ENCODE measurements at regions not wholly inside any gene's neighbourhood (a gene's known extent, or its start where the extent isn't known, plus 50 kb on each side); places are given as distances from the start of the nearest gene placed in this dataset.

GRCh38 chr10:133001114-133001513 lies 58.7 kb upstream of the CFAP46 start:
- intact Hi-C loops (cut with micrococcal nuclease; ENCODE audit: unreplicated experiment): no loop called here
- no peaks in the 10 kb centered on the region for H3K4me1 ChIP-seq (ENCODE audit: insufficient read depth, low read length, poor library complexity, severe bottlenecking)
- peaks cover 14% of the 10 kb centered on the region for H3K27me3 ChIP-seq (replicated peaks; ENCODE audit: insufficient read depth, low read depth, low read length, poor library complexity)
- ChIA-PET POLR2A (ENCODE audit: low non-redundant PET) (no interaction called here), CTCF (no interaction called here)
- no peaks in the 10 kb centered on the region for H3K9me3 ChIP-seq (ENCODE audit: low read depth, low read length, poor library complexity, severe bottlenecking)
- BruUV-seq (replicated peaks): no TSS peak
- no peak overlapping the region for H3K27ac ChIP-seq (ENCODE audit: low read depth, low read length, poor library complexity, severe bottlenecking)
- TF ChIP-seq EZH2 (IDR thresholded peaks at IDR 0.05; ENCODE audit: borderline replicate concordance, low read depth, low read length, poor library complexity, severe bottlenecking): no peak
- TF ChIP-seq CTCF (conservative IDR thresholded peaks at IDR 0.05; ENCODE audit: low read depth, low read length): no peak
- H3K36me3 ChIP-seq (ENCODE audit: insufficient read depth, low read length, poor library complexity, severe bottlenecking): no peaks in the 10 kb centered on the region
- no peak for DNase-seq (ENCODE audit: low spot score)
- no peak overlapping the region for H3K4me3 ChIP-seq (ENCODE audit: low read depth, low read length, poor library complexity, severe bottlenecking)

GRCh38 chr10:133000648-133001047 lies 58.3 kb upstream of the CFAP46 start:
- H3K27ac ChIP-seq (ENCODE audit: low read depth, low read length, poor library complexity, severe bottlenecking): no peak overlapping the region
- no peaks in the 10 kb centered on the region for H3K9me3 ChIP-seq (ENCODE audit: low read depth, low read length, poor library complexity, severe bottlenecking)
- no peak for TF ChIP-seq CTCF (conservative IDR thresholded peaks at IDR 0.05; ENCODE audit: low read depth, low read length)
- TF ChIP-seq EZH2 (IDR thresholded peaks at IDR 0.05; ENCODE audit: borderline replicate concordance, low read depth, low read length, poor library complexity, severe bottlenecking): no peak
- peaks cover 14% of the 10 kb centered on the region for H3K27me3 ChIP-seq (replicated peaks; ENCODE audit: insufficient read depth, low read depth, low read length, poor library complexity)
- POLR2A ChIA-PET (ENCODE audit: low non-redundant PET): no interaction called here
- CTCF ChIA-PET: no interaction called here
- H3K4me1 ChIP-seq (ENCODE audit: insufficient read depth, low read length, poor library complexity, severe bottlenecking): no peaks in the 10 kb centered on the region
- H3K4me3 ChIP-seq (ENCODE audit: low read depth, low read length, poor library complexity, severe bottlenecking): no peak overlapping the region
- no TSS peak for BruUV-seq (replicated peaks)
- DNase-seq (ENCODE audit: low spot score): no peak
- H3K36me3 ChIP-seq (ENCODE audit: insufficient read depth, low read length, poor library complexity, severe bottlenecking): no peaks in the 10 kb centered on the region
- intact Hi-C loops (cut with micrococcal nuclease; ENCODE audit: unreplicated experiment): no loop called here

GRCh38 chr10:132997517-132998265 lies 55.3 kb upstream of the CFAP46 start:
- BruUV-seq (replicated peaks): no TSS peak
- H3K4me3 ChIP-seq (ENCODE audit: low read depth, low read length, poor library complexity, severe bottlenecking): no peak overlapping the region
- TF ChIP-seq EZH2 (IDR thresholded peaks at IDR 0.05; ENCODE audit: borderline replicate concordance, low read depth, low read length, poor library complexity, severe bottlenecking): no peak
- no peak for TF ChIP-seq CTCF (conservative IDR thresholded peaks at IDR 0.05; ENCODE audit: low read depth, low read length)
- no peaks in the 10 kb centered on the region for H3K9me3 ChIP-seq (ENCODE audit: low read depth, low read length, poor library complexity, severe bottlenecking)
- DNase-seq (ENCODE audit: low spot score): no peak
- peaks cover 8% of the 10 kb centered on the region for H3K27me3 ChIP-seq (replicated peaks; ENCODE audit: insufficient read depth, low read depth, low read length, poor library complexity)
- intact Hi-C loops (cut with micrococcal nuclease; ENCODE audit: unreplicated experiment): no loop called here
- POLR2A ChIA-PET (ENCODE audit: low non-redundant PET): no interaction called here
- H3K36me3 ChIP-seq (ENCODE audit: insufficient read depth, low read length, poor library complexity, severe bottlenecking): no peaks in the 10 kb centered on the region
- H3K4me1 ChIP-seq (ENCODE audit: insufficient read depth, low read length, poor library complexity, severe bottlenecking): no peaks in the 10 kb centered on the region
- H3K27ac ChIP-seq (ENCODE audit: low read depth, low read length, poor library complexity, severe bottlenecking): no peak overlapping the region
- CTCF ChIA-PET: no interaction called here
